GM13976 (cell line): ENCODE measurements at regions not wholly inside any gene's neighbourhood (a gene's known extent, or its start where the extent isn't known, plus 50 kb on each side); places are given as distances from the start of the nearest gene placed in this dataset.

Experiments
- DNase-seq: peaks from one replicate; pipeline ENCODE4 v3.0.0; 2012; ENCODE audit warnings: low spot score
- CTCF ChIP-seq: IDR thresholded peaks from 2 replicates; pipeline ENCODE4 v1.5.1; 2012; ENCODE audit warnings: borderline replicate concordance, mild to moderate bottlenecking; ENCODE audit not compliant: insufficient read depth; ENCODE audit errors: extremely low read depth, missing control alignments, control extremely low read depth
- in situ Hi-C: fragments of 300-500 bp; cut with MboI; formaldehyde crosslinking; loops from one replicate; pipeline ENCODE4 v1.12.0; 2022; ENCODE audit warnings: low sequenced_read_pairs, mixed read lengths, inconsistent platforms; ENCODE audit not compliant: unreplicated experiment

- DNase-seq = no peak
- TF ChIP-seq CTCF = no peak
- in situ Hi-C loops = no loop called here
Measured at GRCh38 chr4:133524369-133524768, 375.3 kb downstream of the PCDH10 start.

GRCh38 chr4:133513901-133514300, 364.8 kb downstream of the PCDH10 start:
- TF ChIP-seq CTCF = no peak

GRCh38 chr4:133498149-133498548, 349.1 kb downstream of the PCDH10 start:
- no peak for TF ChIP-seq CTCF
- no peak for DNase-seq
- in situ Hi-C loops = no loop called here

More at GRCh38 chr4:133513901-133514300, 364.8 kb downstream of the PCDH10 start:
- in situ Hi-C loops = no loop called here
- no peak for DNase-seq

GRCh38 chr4:133493776-133494175, 344.7 kb downstream of the PCDH10 start:
- in situ Hi-C loops = no loop called here
- TF ChIP-seq CTCF = no peak
- DNase-seq = no peak

GRCh38 chr4:133493241-133493640, 344.1 kb downstream of the PCDH10 start:
- in situ Hi-C loops = no loop called here
- DNase-seq = no peak
- TF ChIP-seq CTCF = no peak

GRCh38 chr4:133484287-133484686, 335.2 kb downstream of the PCDH10 start:
- no peak for DNase-seq
- in situ Hi-C loops = no loop called here
- TF ChIP-seq CTCF = no peak
